ENCODE measurements at regions not wholly inside any gene's neighbourhood (a gene's known extent, or its start where the extent isn't known, plus 50 kb on each side); places are given as distances from the start of the nearest gene placed in this dataset.

GRCh38 chr4:157886645-157887044 is 286.2 kb downstream of the GASK1B start:
- TF ChIP-seq CTCF (IDR thresholded peaks at IDR 0.05; ENCODE audit: low read depth, low read length, poor library complexity, severe bottlenecking) = no peak
- TF ChIP-seq EZH2phosphoT487 (IDR thresholded peaks at IDR 0.05; ENCODE audit: borderline replicate concordance, low read length) = no peak
- H4K20me1 ChIP-seq (ENCODE audit: control insufficient read depth, insufficient read depth, low read depth, low read length) = no peaks in the 10 kb centered on the region
- H3K79me2 ChIP-seq (ENCODE audit: control insufficient read depth, low read length) = no peaks in the 10 kb centered on the region
- H3K27me3 ChIP-seq (ENCODE audit: control insufficient read depth, low read length) = no peaks in the 10 kb centered on the region
- no peaks in the 10 kb centered on the region for H3F3A ChIP-seq (ENCODE audit: control insufficient read depth, insufficient read depth)
- no peak overlapping the region for H3K27ac ChIP-seq (ENCODE audit: low read depth, low read length)
- H3K4me1 ChIP-seq (ENCODE audit: control insufficient read depth, low read length) = no peaks in the 10 kb centered on the region
- H3K4me3 ChIP-seq (ENCODE audit: low read length) = no peak overlapping the region
- no peak overlapping the region for H3K4me2 ChIP-seq (ENCODE audit: low read length)
- H3K9me2 ChIP-seq (replicated peaks; ENCODE audit: control insufficient read depth, low read length) = no peaks in the 10 kb centered on the region
- no peaks in the 10 kb centered on the region for H3K36me3 ChIP-seq (ENCODE audit: control insufficient read depth, low read length)
- H3K9me3 ChIP-seq (ENCODE audit: control insufficient read depth, insufficient read depth, low read length) = no peaks in the 10 kb centered on the region

DNA sequence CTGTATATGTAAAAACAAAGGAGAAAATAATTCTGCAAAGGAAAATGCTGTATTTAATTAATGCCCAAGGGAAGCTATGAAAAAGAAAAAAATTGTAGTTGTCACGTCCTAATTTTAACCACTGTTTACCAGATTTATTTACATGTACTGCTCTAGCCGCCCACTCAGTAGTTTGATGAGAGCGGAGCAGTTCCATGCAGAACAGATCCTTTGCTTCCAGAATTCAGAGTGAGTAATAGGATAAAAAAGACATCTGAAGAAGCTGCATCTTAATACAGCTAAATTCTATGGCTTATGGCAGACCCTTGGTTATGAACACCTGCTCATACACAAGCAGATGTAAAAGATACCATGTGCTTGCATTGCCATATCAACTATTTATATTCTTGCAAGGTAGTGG is 287.0 kb downstream of the GASK1B start:
- no peak for TF ChIP-seq EZH2phosphoT487 (IDR thresholded peaks at IDR 0.05; ENCODE audit: borderline replicate concordance, low read length)
- no peak for TF ChIP-seq CTCF (IDR thresholded peaks at IDR 0.05; ENCODE audit: low read depth, low read length, poor library complexity, severe bottlenecking)
- no peaks in the 10 kb centered on the region for H3K9me3 ChIP-seq (ENCODE audit: control insufficient read depth, insufficient read depth, low read length)
- H3K4me3 ChIP-seq (ENCODE audit: low read length) = no peak overlapping the region
- no peaks in the 10 kb centered on the region for H3K36me3 ChIP-seq (ENCODE audit: control insufficient read depth, low read length)
- no peaks in the 10 kb centered on the region for H3K27me3 ChIP-seq (ENCODE audit: control insufficient read depth, low read length)
- H4K20me1 ChIP-seq (ENCODE audit: control insufficient read depth, insufficient read depth, low read depth, low read length) = no peaks in the 10 kb centered on the region
- H3K79me2 ChIP-seq (ENCODE audit: control insufficient read depth, low read length) = no peaks in the 10 kb centered on the region
- no peak overlapping the region for H3K4me2 ChIP-seq (ENCODE audit: low read length)
- no peaks in the 10 kb centered on the region for H3K9me2 ChIP-seq (replicated peaks; ENCODE audit: control insufficient read depth, low read length)
- H3F3A ChIP-seq (ENCODE audit: control insufficient read depth, insufficient read depth) = no peaks in the 10 kb centered on the region
- H3K27ac ChIP-seq (ENCODE audit: low read depth, low read length) = no peak overlapping the region
- H3K4me1 ChIP-seq (ENCODE audit: control insufficient read depth, low read length) = no peaks in the 10 kb centered on the region

DNA sequence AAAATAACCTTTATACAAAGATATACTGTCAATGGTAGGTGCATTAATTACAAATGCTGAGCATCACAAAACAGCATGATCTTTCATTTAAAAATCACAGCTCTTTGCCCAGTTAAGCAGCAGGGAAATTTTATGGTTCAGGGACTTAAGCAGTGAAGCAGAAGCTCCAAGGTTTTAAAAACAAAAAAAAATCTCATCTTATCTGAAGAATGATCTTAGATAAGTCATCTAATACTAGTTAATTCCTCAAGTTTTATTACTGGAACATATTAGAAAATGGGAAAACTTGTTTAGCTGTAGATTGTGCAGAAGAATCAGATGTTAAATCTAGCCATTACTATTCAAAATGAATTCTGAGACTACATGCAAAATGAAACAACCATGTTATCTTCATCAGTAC is 289.9 kb downstream of the GASK1B start:
- no peaks in the 10 kb centered on the region for H3F3A ChIP-seq (ENCODE audit: control insufficient read depth, insufficient read depth)
- no peaks in the 10 kb centered on the region for H3K79me2 ChIP-seq (ENCODE audit: control insufficient read depth, low read length)
- no peak overlapping the region for H3K4me2 ChIP-seq (ENCODE audit: low read length)
- H3K9me2 ChIP-seq (replicated peaks; ENCODE audit: control insufficient read depth, low read length) = no peaks in the 10 kb centered on the region
- H3K4me3 ChIP-seq (ENCODE audit: low read length) = no peak overlapping the region
- H3K9me3 ChIP-seq (ENCODE audit: control insufficient read depth, insufficient read depth, low read length) = no peaks in the 10 kb centered on the region
- no peaks in the 10 kb centered on the region for H3K36me3 ChIP-seq (ENCODE audit: control insufficient read depth, low read length)
- H3K4me1 ChIP-seq (ENCODE audit: control insufficient read depth, low read length) = no peaks in the 10 kb centered on the region
- H3K27ac ChIP-seq (ENCODE audit: low read depth, low read length) = no peak overlapping the region
- TF ChIP-seq EZH2phosphoT487 (IDR thresholded peaks at IDR 0.05; ENCODE audit: borderline replicate concordance, low read length) (no peak), CTCF (IDR thresholded peaks at IDR 0.05; ENCODE audit: low read depth, low read length, poor library complexity, severe bottlenecking) (no peak)
- no peaks in the 10 kb centered on the region for H4K20me1 ChIP-seq (ENCODE audit: control insufficient read depth, insufficient read depth, low read depth, low read length)
- no peaks in the 10 kb centered on the region for H3K27me3 ChIP-seq (ENCODE audit: control insufficient read depth, low read length)

DNA sequence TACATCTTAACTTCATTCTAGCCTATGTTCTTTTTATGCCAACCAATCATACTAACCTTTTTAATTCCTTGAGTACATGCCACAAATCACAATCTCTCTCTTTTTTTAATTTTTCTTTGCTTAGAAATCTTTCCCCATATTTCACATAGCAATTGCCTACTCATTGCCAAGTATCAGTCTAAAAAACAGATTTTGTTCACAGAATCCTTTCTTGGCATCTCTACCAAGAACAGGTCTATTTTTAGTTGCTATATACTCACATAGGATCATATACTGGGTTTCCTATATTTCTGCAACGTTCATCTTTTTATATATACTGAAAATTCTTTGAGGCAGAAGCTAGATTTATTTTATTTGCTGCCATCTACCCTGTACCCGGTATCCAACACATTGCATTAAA is 292.1 kb downstream of the GASK1B start:
- H3K4me3 ChIP-seq (ENCODE audit: low read length) = no peak overlapping the region
- no peaks in the 10 kb centered on the region for H3K79me2 ChIP-seq (ENCODE audit: control insufficient read depth, low read length)
- TF ChIP-seq EZH2phosphoT487 (IDR thresholded peaks at IDR 0.05; ENCODE audit: borderline replicate concordance, low read length) = no peak
- no peak for TF ChIP-seq CTCF (IDR thresholded peaks at IDR 0.05; ENCODE audit: low read depth, low read length, poor library complexity, severe bottlenecking)
- H3K27ac ChIP-seq (ENCODE audit: low read depth, low read length) = no peak overlapping the region
- H3K36me3 ChIP-seq (ENCODE audit: control insufficient read depth, low read length) = no peaks in the 10 kb centered on the region
- no peaks in the 10 kb centered on the region for H4K20me1 ChIP-seq (ENCODE audit: control insufficient read depth, insufficient read depth, low read depth, low read length)
- no peaks in the 10 kb centered on the region for H3K4me1 ChIP-seq (ENCODE audit: control insufficient read depth, low read length)
- no peaks in the 10 kb centered on the region for H3K9me3 ChIP-seq (ENCODE audit: control insufficient read depth, insufficient read depth, low read length)
- H3K9me2 ChIP-seq (replicated peaks; ENCODE audit: control insufficient read depth, low read length) = no peaks in the 10 kb centered on the region
- no peak overlapping the region for H3K4me2 ChIP-seq (ENCODE audit: low read length)
- no peaks in the 10 kb centered on the region for H3F3A ChIP-seq (ENCODE audit: control insufficient read depth, insufficient read depth)
- H3K27me3 ChIP-seq (ENCODE audit: control insufficient read depth, low read length) = no peaks in the 10 kb centered on the region

Measured in DOHH2 (cell line).